ENCODE measurements at regions not wholly inside any gene's neighbourhood (a gene's known extent, or its start where the extent isn't known, plus 50 kb on each side); places are given as distances from the start of the nearest gene placed in this dataset.

DNA sequence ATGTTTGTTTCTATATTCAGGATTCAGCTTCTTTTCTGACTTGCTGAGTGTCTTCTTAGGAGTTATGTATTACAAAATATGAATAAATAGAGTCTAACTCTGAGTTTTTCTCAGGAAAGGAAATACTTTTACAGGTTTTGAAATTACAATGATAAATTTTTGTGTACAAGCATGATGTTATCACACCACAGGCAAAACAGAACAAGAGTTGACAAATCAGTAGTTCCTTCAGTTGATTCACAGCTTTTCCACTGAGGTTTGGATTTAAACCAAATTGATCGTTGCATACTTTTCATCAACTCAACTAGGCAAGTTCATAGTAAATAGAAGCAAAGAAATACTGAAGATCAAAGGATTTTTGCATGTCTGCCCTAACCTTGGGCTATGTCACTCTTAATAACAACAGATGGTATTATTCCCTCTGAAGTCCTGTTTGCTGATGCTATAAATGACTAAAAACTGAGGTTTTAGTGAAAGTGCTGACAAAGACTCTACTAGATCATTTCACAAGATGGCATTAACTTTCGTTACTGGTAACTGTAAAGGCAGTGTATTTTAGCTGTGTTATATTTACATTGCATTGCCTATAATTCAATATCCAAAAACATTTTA, 520.2 kb downstream of the FLRT2 start:
- peaks cover 0 to 3% of the 10 kb centered on the region in 2 donors for H3K36me3 Mint-ChIP-seq

DNA sequence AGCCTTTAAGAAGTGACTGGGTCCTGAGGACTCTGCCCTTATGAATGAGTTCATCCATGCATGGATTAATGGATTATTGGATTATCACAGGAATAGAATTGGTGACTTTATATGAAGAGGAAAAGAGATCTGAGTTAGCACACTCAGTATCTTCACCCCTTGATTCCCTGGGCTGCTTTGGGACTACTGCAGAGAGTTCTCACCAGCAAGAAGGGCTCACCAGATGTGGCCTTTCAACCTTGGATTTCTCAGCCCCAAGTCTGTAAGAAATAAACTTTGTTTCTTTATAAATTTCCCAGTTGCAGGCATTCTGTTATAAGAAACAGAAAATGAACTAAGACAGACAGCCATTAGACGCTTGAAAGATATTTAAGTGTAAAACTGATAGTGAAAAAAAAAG, 509.2 kb downstream of the FLRT2 start:
- Mint-ChIP-seq H3K4me1 (no peaks in the 10 kb centered on the region), H3K27ac (no peak overlapping the region), H3K36me3 (no peaks in the 10 kb centered on the region), H3K27me3 (no peaks in the 10 kb centered on the region), H3K4me3 (no peak overlapping the region), H3K9me3 (no peaks in the 10 kb centered on the region)
- no peak for ATAC-seq (replicated peaks)
- DNase-seq: no peak

More for the DNA sequence above, 520.2 kb downstream of the FLRT2 start:
- H3K9me3 Mint-ChIP-seq: peaks cover 3 to 9% of the 10 kb centered on the region in 2 donors
- no peak for DNase-seq
- H3K27me3 Mint-ChIP-seq: no peaks in the 10 kb centered on the region
- ATAC-seq (replicated peaks): no peak
- H3K27ac Mint-ChIP-seq: no peak overlapping the region
- no peak overlapping the region for H3K4me3 Mint-ChIP-seq
- peaks cover 0 to 4% of the 10 kb centered on the region in 2 donors for H3K4me1 Mint-ChIP-seq

DNA sequence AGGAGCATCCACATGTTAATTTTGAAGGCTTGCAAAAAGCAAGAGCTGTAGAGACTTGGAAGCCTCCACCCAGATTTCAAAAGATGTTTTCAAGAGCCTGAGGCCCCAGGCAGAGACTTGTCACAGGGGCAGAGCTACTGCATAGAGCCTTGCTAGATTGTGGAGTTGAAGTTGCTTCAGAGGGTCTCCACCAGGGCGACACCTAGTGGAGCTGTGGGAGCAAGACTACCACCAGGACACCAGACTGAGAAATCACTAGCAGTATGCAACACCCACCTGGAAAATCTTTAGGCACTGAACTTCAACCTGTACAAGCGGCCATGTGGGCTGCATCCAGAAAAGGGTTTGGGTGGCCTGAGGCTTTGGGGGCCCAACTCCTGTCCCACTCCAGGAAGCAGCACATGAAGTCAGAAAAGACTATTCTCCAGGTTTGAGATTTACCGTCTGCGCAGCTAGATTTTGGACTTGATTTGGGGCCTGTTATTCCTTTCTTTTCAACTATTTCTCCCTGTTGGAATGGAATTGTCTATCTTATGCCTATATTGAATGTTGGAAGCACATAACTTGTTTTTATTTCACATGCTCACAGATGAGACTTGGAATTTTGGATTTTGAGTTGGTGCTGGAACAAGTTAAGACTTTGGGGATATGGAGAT, 508.6 kb downstream of the FLRT2 start:
- Mint-ChIP-seq H3K27me3 (no peaks in the 10 kb centered on the region), H3K4me1 (no peaks in the 10 kb centered on the region), H3K9me3 (no peaks in the 10 kb centered on the region), H3K27ac (no peak overlapping the region), H3K36me3 (no peaks in the 10 kb centered on the region), H3K4me3 (no peak overlapping the region)
- DNase-seq: peak; percentile 11
- peak; percentile 90 to 93 for ATAC-seq (replicated peaks)

DNA sequence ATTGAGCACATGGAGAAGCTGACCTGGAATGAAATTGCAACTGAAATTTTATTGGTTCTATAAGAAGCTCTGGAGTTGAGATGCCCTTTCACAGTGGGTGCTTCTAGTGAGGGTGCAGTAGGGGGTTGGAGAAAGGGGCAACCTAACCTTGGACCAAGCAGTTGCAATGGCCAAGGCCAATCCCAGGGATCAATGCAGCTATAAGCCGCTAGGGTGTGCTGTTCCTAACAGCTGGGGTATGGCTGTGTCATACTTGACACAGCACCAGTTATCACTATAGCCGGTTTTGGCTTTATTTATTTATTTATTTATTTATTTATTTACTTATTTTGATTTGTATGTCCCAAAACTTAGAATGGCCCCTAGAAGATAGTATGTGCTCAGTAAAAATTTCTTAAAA, 505.9 kb downstream of the FLRT2 start:
- H3K4me1 Mint-ChIP-seq: no peaks in the 10 kb centered on the region
- H3K4me3 Mint-ChIP-seq: no peak overlapping the region
- DNase-seq (no peak), ATAC-seq (replicated peaks) (peak; percentile 38 to 61)
- no peaks in the 10 kb centered on the region for H3K36me3 Mint-ChIP-seq
- no peaks in the 10 kb centered on the region for H3K9me3 Mint-ChIP-seq
- no peak overlapping the region for H3K27ac Mint-ChIP-seq
- H3K27me3 Mint-ChIP-seq: no peaks in the 10 kb centered on the region

DNA sequence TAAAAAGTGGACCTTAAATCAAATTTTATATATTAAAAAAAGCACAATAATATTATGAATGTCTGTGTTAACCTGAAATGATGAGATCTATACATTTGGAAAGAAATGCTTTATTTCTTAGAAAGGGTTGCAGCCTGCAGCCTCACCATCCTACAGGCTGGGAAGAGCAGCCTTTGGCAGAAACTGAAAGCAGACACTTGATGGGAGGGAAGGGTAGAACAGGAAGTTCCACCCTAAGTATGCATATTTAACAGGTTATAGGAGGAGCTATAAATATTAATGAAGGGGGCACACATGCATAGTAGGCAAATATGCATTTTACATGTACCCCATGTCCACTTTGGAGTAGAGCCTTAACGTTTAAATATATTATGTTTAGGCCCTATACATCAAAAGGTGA, 498.0 kb downstream of the FLRT2 start:
- Mint-ChIP-seq H3K4me1 (peaks cover 0 to 1% of the 10 kb centered on the region in 2 donors), H3K27ac (no peak overlapping the region), H3K4me3 (no peak overlapping the region), H3K36me3 (no peaks in the 10 kb centered on the region), H3K27me3 (no peaks in the 10 kb centered on the region), H3K9me3 (peaks cover 4 to 8% of the 10 kb centered on the region in 2 donors)
- ATAC-seq (replicated peaks) (no peak), DNase-seq (no peak)

DNA sequence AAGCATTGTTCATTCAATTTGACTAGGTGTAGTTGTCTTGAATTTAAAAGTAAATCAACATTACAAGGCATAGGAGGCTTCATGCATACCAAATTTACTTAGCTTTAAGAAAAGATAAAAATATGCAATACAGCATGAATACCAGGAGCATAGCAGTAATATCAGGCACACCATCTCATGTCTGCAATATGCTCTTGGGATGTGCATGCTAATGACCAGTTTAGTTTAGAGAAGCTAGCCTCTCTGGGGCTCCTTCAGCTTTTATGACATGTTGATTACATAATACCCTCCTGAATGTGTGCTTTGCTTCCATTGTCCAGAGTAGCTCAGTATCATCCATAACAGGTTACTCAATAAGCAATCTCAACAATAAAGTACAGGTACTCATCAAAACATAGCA, 497.2 kb downstream of the FLRT2 start:
- H3K4me3 Mint-ChIP-seq: no peak overlapping the region

DNA sequence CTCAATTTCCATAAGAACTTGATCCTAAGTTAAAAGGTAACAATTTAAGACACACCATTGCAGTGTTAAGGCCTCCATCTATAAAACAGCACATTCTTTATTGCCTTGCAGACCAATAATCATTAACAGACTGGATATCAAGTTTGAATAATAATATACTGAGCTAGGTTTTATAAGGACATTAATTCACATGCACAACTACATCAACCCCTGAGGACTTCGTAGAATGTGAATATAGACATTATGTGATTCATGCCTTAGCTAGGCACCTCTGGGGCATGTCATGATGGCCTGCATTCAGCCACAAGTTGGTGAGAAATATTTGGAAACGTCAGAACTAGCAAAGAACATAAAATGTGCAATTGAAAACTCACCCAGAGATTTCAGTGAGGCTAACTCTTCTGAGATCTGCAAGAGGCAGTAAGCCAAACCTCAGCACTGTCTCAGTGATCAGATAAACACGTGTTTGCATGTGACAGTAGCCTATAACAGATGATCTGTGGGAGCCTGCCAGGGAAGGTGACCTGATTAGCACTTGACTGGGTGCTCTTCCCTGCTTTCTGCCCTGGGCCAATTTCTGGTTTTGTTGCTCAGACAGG, 492.2 kb downstream of the FLRT2 start:
- Mint-ChIP-seq H3K4me1 (peaks cover 0 to 1% of the 10 kb centered on the region in 2 donors), H3K27me3 (no peaks in the 10 kb centered on the region), H3K9me3 (peaks cover 0 to 2% of the 10 kb centered on the region in 2 donors), H3K27ac (no peak overlapping the region), H3K36me3 (no peaks in the 10 kb centered on the region), H3K4me3 (no peak overlapping the region)
- ATAC-seq (replicated peaks) (no peak), DNase-seq (no peak)

More for the DNA sequence above, 497.2 kb downstream of the FLRT2 start:
- Mint-ChIP-seq H3K27ac (no peak overlapping the region), H3K4me1 (peaks cover 0 to 1% of the 10 kb centered on the region in 2 donors), H3K9me3 (peaks cover 4 to 8% of the 10 kb centered on the region in 2 donors), H3K36me3 (no peaks in the 10 kb centered on the region), H3K27me3 (no peaks in the 10 kb centered on the region)
- ATAC-seq (replicated peaks) (no peak), DNase-seq (no peak)

DNA sequence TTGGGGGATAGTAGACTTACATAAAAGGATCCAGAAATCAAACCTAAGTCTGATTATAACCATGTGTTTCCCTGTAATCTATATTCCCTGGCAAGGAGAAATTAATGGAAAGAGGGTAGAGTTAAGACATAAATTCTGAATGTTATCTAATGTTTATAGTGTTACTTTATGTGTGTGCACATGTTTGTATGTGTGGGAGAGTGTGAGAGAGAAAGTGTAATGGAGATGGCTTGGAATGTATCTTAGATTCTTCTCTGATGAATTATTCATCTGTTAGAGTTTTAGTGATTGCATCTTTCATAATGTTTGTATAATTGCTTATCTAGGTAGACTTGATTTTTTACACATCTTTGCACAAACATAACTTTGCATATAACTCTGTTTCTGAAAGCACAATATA, 490.9 kb downstream of the FLRT2 start:
- Mint-ChIP-seq H3K36me3 (no peaks in the 10 kb centered on the region), H3K9me3 (peaks cover 0 to 2% of the 10 kb centered on the region in 2 donors), H3K27me3 (no peaks in the 10 kb centered on the region), H3K4me3 (no peak overlapping the region), H3K4me1 (peaks cover 0 to 1% of the 10 kb centered on the region in 2 donors), H3K27ac (no peak overlapping the region)
- ATAC-seq (replicated peaks): no peak
- no peak for DNase-seq

DNA sequence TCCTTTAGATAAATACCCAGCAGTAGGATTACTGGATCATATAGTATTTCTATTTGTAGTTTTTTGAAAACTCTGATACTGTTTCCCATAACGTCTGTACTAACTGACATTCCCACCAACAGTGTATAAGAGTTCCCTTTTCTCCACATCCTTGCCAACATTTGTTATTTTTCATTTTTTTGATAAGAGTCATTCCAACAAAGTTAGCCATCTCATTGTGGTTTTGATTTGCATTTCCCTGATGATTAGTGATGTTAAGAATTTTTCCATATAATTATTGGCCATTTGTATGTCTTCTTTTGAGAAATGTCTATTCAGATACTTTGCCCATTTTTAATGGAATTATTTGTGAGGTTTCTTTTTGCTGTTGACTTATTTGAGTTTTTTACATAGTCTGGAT, 486.0 kb downstream of the FLRT2 start:
- no peaks in the 10 kb centered on the region for H3K9me3 Mint-ChIP-seq
- H3K4me1 Mint-ChIP-seq: no peaks in the 10 kb centered on the region
- no peak overlapping the region for H3K4me3 Mint-ChIP-seq
- H3K27me3 Mint-ChIP-seq: no peaks in the 10 kb centered on the region
- H3K27ac Mint-ChIP-seq: no peak overlapping the region
- ATAC-seq (replicated peaks): no peak
- no peak for DNase-seq
- H3K36me3 Mint-ChIP-seq: no peaks in the 10 kb centered on the region

DNA sequence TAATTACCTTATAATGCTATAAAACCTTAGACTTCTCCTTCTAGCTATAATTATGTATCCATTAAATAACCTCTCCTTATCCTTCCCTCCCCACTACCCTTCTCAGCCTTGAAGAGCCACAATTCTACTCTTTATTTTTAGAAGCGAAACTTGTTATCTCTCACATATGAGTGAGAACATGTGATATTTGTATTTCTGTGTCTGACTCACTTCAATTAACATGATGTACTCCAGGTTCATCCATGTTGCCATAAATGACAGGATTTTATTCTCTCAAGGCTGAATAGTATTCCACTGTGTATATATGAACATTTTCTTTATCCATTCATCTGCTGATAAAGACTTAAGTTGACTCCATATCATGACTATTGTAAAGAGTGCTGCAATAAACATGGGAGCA, 485.6 kb downstream of the FLRT2 start:
- no peak for ATAC-seq (replicated peaks)
- no peak for DNase-seq
- H3K9me3 Mint-ChIP-seq: no peaks in the 10 kb centered on the region

DNA sequence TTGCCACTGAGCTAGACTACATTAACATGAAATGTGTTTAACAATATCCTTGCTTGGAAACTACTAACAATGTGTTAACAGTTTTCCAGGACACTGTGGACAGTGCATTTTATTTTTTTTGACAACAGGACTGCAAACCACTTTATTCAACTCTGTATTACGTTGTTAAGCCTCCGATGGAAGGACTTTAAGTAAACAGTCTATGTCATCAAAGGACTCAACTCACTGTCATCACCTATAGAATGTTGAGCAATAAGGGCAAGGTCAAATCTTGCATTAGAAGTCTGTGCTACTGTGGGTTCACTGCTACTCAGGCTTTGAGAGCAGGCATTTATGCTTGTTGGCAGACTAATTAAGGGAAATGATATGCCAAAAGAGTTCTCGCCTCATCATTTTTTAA, 483.7 kb downstream of the FLRT2 start:
- Mint-ChIP-seq H3K27ac (no peak overlapping the region), H3K36me3 (no peaks in the 10 kb centered on the region), H3K27me3 (no peaks in the 10 kb centered on the region), H3K9me3 (no peaks in the 10 kb centered on the region), H3K4me3 (no peak overlapping the region), H3K4me1 (no peaks in the 10 kb centered on the region)
- no peak for ATAC-seq (replicated peaks)
- DNase-seq: no peak

More for the DNA sequence above, 485.6 kb downstream of the FLRT2 start:
- Mint-ChIP-seq H3K4me3 (no peak overlapping the region), H3K36me3 (no peaks in the 10 kb centered on the region), H3K27ac (no peak overlapping the region), H3K27me3 (no peaks in the 10 kb centered on the region), H3K4me1 (no peaks in the 10 kb centered on the region)

DNA sequence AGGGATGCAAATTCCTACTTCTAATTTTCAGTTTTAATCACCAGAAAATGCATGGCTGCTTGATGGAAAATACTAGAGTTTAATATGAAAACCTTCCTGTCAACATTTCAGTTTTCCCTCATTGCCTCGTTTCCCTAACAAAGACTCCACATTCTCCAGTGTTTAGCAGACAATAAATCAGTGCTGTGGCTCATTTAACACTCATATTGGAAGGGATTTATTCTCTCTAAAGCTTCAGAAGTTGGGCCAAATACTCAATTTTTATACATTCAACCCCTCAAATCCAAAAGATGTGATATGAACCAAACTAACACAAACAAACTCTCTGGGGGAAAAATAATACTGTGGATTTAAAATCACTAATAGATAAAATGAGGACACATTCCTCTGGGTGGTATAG, 482.5 kb downstream of the FLRT2 start:
- Mint-ChIP-seq H3K4me3 (no peak overlapping the region), H3K27ac (no peak overlapping the region), H3K9me3 (no peaks in the 10 kb centered on the region), H3K27me3 (no peaks in the 10 kb centered on the region), H3K4me1 (no peaks in the 10 kb centered on the region), H3K36me3 (no peaks in the 10 kb centered on the region)
- DNase-seq (no peak), ATAC-seq (replicated peaks) (no peak)

DNA sequence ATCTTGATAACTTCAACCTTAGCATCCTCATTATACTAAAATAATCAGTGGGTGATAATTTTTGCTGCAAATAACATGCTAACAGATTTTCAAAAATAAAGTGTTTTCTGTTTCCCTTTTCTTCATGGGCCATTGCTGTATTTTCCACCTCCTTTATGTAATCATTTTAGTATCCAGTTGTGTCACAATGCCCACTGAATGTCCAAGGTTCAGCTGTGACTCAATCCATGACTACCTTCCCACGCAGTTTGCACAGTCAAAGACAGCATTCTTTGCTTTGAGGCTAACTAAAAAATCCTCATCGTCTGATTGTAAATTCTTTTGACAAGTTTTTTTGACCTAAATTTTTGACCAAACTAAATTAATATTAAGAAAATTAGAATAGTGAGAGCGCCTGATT, 474.1 kb downstream of the FLRT2 start:
- Mint-ChIP-seq H3K4me1 (no peaks in the 10 kb centered on the region), H3K9me3 (no peaks in the 10 kb centered on the region), H3K36me3 (peaks cover 0 to 6% of the 10 kb centered on the region in 2 donors), H3K27ac (no peak overlapping the region), H3K27me3 (no peaks in the 10 kb centered on the region), H3K4me3 (no peak overlapping the region)
- DNase-seq: no peak
- ATAC-seq (replicated peaks): no peak

DNA sequence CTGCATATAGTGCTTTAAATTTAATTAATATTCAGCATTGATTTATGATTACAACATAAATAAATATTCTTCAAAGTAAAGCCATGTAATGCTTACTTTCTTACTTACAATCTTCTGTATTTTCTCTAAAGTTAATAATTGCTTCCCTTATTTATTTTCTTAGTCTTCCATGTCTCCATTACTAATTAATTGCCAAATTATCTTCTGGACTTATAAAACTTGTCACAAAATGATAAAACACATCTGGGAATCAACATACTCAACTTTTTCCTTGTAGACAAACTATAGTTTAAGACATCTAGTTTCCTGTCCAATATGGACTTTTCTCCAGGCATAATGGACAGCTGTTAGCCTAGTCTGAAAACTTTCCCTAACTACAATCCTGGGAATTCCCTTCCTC, 466.6 kb downstream of the FLRT2 start:
- H3K36me3 Mint-ChIP-seq: peaks cover 0 to 6% of the 10 kb centered on the region in 2 donors
- DNase-seq (no peak), ATAC-seq (replicated peaks) (no peak)
- H3K9me3 Mint-ChIP-seq: no peaks in the 10 kb centered on the region
- no peaks in the 10 kb centered on the region for H3K27me3 Mint-ChIP-seq
- no peak overlapping the region for H3K4me3 Mint-ChIP-seq
- H3K27ac Mint-ChIP-seq: no peak overlapping the region
- no peaks in the 10 kb centered on the region for H3K4me1 Mint-ChIP-seq

DNA sequence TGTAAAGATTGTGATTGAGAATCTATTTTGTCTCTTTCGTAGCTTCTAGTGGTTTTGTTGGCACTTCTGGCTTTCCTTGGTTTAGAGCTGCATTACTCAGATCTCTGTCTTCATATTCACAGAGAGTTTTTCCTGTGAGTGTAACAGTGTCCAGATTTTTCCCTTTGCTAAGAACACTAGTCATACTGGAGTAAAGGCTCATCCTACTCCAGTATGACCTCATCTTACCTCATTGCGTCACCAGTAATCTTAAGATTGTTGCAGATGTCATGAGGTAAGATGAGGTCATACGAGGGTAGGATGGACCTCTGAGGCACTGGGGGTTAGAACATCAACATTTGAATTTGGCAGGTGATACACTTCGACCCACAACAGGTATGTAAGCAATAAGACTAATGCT, 461.2 kb downstream of the FLRT2 start:
- no peaks in the 10 kb centered on the region for H3K4me1 Mint-ChIP-seq
- peaks cover 5 to 6% of the 10 kb centered on the region in 2 donors for H3K36me3 Mint-ChIP-seq
- no peak overlapping the region for H3K27ac Mint-ChIP-seq
- no peaks in the 10 kb centered on the region for H3K9me3 Mint-ChIP-seq
- DNase-seq (no peak), ATAC-seq (replicated peaks) (no peak)
- no peak overlapping the region for H3K4me3 Mint-ChIP-seq
- H3K27me3 Mint-ChIP-seq: no peaks in the 10 kb centered on the region
